HG02759 (cell line): ENCODE measurements at regions not wholly inside any gene's neighbourhood (a gene's known extent, or its start where the extent isn't known, plus 50 kb on each side); places are given as distances from the start of the nearest gene placed in this dataset.
"Not testable (repeated sequence)": the region's sequence is repeated elsewhere in the genome, so short reads cannot be mapped to it uniquely, and the experiment has no call there.

ENCODE experiments used
- ATAC-seq: cut with Tn5 transposase; IDR thresholded peaks from one replicate; pipeline ENCODE4 v1.9.1; 2021; ENCODE audit warnings: mild to moderate bottlenecking, moderate library complexity; ENCODE audit not compliant: unreplicated experiment

DNA sequence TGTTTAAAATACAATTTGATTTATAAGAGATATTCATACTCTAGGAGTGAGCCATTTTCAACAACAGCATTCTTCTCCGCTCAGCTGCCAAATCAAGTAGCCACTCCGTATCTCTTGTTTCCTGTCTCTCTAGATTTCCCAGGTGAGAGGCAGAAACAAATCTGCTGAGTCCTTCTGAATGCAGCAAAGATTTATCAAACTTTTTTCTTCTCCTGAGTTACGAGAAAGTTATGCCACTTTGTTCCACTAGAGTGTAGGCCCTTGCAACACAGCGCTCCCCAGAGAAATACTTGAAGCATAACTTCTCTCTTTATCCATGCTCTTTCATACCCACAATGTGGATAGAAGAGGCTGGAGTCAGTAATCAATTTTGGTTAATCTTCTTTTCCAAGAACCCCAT lies 1960.8 kb downstream of the OLFM4 start:
- no peak for ATAC-seq

DNA sequence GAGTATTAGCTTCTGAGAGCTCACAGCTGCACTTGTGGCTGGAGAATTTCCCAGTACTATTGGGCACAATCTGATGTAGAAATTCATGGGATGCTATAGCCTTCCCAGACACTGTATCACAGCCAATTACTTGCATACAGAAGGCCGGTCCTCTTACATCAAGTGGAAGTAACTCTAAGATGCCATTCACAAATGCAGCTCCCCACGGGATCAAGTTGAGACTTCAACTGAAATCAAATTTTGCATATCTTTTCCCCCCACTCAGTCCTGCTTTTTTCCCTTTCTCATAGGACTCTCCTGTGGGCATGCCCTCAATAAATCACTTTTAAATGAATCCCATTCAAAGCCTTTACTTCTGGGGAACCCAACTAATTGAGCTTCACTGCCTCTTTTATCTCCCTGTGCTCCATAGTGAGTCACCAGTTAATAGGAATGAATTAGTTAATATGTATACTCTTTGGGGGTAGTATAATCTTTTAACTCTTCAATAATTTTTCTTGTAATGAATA lies 1970.8 kb downstream of the OLFM4 start:
- no peak for ATAC-seq

DNA sequence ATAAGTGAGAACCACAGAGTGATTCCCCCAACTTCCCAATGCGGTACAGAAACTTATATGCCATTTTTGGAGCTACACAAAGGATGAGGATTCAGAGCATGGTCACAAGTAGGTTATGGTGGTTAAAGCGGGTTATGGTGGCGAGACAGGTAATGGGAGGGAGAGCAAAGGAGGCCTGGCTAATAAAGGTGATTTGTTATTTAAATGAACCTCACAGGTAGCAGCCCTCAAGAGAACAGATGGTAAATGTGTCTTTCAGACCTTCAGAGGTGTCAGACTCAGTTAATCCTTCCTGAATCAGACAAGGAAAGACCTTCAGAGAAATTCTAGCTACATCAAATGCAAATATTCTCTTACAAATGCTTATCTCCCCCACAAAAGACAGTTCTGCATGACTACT lies 1971.4 kb downstream of the OLFM4 start:
- no peak for ATAC-seq

DNA sequence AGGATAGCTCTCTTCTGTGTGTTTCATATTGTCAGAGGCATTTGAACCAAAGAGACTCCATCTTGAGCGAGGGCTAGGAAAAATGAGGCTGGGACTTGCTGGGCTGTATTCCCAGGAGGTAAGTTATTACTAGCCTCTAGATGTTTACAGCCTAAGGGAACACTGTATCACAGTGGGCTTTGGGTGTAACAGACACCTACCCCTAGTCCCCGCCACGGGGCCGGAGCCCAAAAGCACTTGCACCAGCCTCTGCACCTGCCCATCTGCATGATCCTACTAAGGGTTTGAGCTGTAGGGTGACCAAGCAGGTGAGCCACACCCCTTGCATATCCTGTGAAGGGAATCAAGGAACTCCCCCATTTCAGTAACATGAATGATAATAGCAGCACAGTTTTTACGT lies 1972.2 kb downstream of the OLFM4 start:
- ATAC-seq = no peak

- no peak for ATAC-seq
Observed at GRCh38 chr13:55001881-55002280, 1973.3 kb downstream of the OLFM4 start.

DNA sequence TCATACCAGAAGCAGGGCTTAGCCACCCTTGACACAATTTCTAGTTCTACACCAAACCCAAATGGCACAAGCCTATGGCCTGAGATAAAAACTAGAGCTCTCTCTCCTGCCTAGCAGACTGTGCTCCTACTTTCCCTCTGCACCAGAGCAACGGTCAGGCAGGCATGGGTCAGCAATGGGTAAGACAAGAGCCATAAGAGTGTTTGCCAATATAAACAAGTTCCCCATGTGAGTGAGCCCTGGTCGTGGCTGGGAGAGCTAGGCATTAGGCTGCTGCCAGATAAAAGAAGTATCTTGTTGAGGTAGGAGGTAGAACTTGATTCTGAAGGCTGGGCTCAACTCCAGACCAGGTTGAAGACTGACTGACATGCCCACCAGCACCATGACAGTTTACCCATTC lies 1979.1 kb downstream of the OLFM4 start:
- no peak for ATAC-seq

- ATAC-seq = no peak
Observed at GRCh38 chr13:55013051-55013450, 1984.4 kb downstream of the OLFM4 start.

DNA sequence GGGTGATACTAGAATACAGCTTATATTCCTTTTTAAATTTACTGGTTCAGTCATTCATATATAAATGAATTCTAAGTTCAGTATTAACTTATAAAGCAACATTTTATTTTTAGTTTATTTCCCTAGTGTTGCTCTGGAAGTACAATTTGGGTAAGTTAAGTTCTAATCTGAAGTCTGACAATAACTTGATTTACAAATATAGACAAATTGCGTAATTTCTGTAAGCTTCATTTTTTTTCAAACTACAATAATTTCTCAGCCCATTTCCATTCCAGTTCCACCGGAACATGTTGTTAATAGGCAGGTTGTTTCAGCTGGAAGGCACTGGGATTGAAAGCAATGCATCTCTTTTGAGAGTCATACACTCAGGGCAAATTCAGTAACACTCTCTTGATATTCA lies 2000.7 kb downstream of the OLFM4 start:
- no peak for ATAC-seq

- no peak for ATAC-seq
Observed at GRCh38 chr13:55038230-55038629, 2009.6 kb downstream of the OLFM4 start.

DNA sequence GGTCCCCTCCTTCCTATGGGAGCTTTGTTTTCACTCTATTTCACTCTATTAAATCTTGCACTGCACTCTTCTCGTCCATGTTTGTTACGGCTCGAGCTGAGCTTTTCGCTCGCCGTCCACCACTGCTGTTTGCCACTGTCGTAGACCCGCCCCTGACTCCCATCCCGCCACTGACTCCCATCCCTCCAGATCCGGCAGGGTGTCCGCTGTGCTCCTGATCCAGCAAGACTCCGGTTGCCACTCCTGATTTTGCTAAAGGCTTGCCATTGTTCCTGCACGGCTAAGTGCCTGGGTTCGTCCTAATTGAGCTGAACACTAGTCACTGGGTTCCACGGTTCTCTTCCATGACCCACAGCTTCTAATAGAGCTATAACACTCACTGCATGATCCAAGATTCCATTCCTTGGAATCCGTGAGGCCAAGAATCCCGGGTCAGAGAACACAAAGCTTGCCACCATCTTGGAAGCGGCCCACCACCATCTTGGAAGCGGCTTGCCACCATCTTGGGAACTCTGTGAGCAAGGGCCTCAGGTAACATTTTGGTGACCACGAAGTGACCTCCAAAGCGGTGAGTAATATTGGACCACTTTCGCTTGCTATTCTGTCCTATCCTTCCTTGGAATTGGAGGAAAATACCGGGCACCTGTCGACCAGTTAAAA lies 2025.4 kb downstream of the OLFM4 start:
- ATAC-seq = not testable (repeated sequence)

DNA sequence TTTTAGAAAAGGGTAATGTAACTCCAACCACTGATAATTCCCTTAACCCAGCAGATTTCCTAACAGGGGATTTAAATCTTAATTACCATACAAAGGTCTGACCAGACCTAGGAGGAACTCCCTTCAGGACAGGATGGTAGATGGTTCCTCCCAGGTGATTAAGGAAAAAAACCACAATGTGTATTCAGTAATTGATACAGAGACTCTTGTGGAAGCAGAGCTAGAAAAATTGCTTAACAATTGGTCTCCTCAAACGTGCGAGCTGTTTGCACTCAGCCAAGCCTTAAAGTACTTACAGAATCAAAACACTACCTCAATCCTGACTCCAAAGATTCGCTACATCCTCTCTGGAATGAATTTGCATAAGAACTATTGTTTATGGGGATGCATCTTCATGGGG lies 2027.1 kb downstream of the OLFM4 start:
- not testable (repeated sequence) for ATAC-seq

GRCh38 chr13:55062662-55063061 lies 2034.0 kb downstream of the OLFM4 start:
- no peak for ATAC-seq

GRCh38 chr13:55067946-55068345 lies 2039.3 kb downstream of the OLFM4 start:
- no peak for ATAC-seq

- no peak for ATAC-seq
Observed at GRCh38 chr13:55069746-55070145, 2041.1 kb downstream of the OLFM4 start.

DNA sequence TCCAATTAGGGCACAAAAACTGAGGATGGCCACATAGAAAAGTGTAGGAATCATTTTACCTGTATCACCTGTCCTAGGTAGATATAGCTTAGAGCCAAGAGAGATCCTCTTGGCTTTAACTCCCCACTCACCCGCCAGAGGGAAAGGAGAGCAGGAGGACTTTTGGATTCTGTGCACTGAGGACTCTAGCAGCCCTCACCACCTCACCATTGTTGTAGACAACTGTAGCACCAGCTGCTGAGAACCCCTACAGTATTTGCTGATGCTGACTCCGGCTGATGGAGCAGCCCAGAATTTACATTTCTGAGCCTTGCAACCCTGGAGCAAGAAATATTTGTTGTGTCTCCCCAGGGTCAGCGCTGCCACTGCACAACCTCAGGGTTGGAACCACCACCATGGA lies 2044.4 kb downstream of the OLFM4 start:
- no peak for ATAC-seq

- no peak for ATAC-seq
Observed at GRCh38 chr13:55084630-55085029, 2056.0 kb downstream of the OLFM4 start.

- ATAC-seq = no peak
Observed at GRCh38 chr13:55087085-55087484, 2053.6 kb upstream of the PRR20A start.

DNA sequence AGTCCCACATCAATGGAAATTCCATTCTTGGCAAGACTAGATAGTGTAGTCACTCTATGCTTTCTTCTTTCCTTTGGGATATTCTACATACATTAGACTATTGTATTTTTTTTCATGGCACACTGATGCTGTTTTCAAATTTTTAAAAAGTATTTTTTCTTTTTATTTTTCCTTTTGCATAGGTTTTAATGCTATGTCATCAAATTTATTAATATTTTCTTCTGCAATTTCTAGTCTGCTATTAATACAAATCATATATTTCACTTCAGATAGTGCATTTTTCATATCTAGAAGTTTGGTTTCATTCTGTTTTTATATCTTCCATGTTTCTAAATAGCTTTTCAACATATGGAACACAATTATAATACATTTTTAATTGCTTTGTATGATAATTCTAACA lies 2050.1 kb upstream of the PRR20A start:
- ATAC-seq = no peak

- ATAC-seq = no peak
Observed at GRCh38 chr13:55091172-55091571, 2049.5 kb upstream of the PRR20A start.

GRCh38 chr13:55106509-55106908 lies 2034.2 kb upstream of the PRR20A start:
- no peak for ATAC-seq

DNA sequence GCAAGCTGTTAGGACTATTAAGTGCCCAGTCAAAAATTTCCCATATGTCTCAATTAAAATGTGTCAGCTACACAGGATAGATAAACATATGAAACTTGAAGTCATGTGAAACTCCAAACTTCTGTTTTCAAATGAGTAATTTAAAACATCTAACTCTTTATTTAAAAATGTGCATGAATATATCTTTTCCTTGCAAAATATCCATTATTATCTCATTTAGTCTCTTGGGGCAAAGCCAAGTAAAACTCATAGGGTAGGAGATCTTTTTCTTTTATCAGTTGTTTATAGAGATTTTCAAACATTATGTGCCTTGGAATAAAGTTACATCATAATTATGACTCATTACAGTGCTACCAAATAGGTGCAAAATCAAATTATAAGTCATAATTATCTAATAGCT lies 2020.1 kb upstream of the PRR20A start:
- ATAC-seq = no peak

DNA sequence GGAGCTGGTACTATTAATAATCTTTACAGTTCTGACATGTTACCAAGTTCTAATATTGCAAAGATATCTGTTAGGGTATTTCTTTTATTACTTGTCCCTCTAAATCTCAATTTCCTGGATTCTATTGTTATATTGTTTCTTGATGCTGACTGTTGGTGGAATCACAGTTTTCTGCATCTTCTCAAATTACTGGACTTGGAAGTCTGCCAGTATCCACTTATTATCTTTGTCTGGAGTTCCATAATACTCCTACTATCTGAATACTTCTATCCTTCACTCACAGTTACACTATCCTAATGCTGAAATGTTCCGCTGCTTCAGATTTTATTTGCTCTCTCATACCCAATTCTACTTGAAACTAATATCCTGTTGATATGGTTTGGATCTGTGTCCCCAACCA lies 1985.7 kb upstream of the PRR20A start:
- ATAC-seq = no peak

- ATAC-seq = no peak
Observed at GRCh38 chr13:55159765-55160164, 1981.0 kb upstream of the PRR20A start.
